ENCODE measurements at regions not wholly inside any gene's neighbourhood (a gene's known extent, or its start where the extent isn't known, plus 50 kb on each side); places are given as distances from the start of the nearest gene placed in this dataset.

- no peaks in the 10 kb centered on the region for H3K36me3 ChIP-seq
- no peaks in the 10 kb centered on the region for H3K9me3 ChIP-seq
- TF ChIP-seq CTCF (IDR thresholded peaks at IDR 0.05) (no peak), POLR2A (IDR thresholded peaks at IDR 0.05) (no peak)
- no peaks in the 10 kb centered on the region for H3K27me3 ChIP-seq
- no peak for DNase-seq
- no peak overlapping the region for H3K4me3 ChIP-seq
- peaks cover 0 to 13% (median 3%) of the 10 kb centered on the region in 3 donors for H3K4me1 ChIP-seq
- H3K27ac ChIP-seq, result no peak overlapping the region
- WGBS, 2 donors, result 83 to 85% methylated on average over 6 of the region's 6 CpGs
- intact Hi-C loops (cut with DNase I), result loop anchor here (10.0 kb wide), 1 partner anchor 217 kb away; no protein-coding TSS in a partner anchor
These were observed 260.9 kb downstream of the LTN1 start for GRCh38 chr21:28731700-28732321.

DNA sequence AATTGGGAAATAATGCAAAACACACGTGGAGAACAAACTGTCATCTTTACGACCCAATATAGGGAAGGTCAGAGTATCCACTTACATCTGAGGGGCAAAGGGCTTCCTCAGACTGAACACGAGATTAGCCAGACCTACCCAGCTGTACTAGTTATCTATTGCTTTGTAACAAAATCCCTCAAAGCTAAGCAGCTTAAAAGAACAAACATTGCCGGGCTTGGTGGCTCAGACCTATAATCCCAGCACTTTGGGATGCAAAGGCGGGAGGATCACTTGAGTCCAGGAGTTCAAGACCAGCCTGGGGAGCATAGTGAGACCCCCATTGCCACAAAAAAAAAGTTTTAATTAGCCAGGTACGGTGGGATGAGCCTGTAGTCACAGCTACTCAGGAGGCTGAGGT is 262.8 kb downstream of the LTN1 start:
- no peaks in the 10 kb centered on the region for H3K9me3 ChIP-seq
- 73 to 80% methylated on average over 5 to 6 of the region's 6 CpGs for WGBS, 2 donors
- intact Hi-C loops (cut with DNase I), result loop anchor here (10.0 kb wide), 1 partner anchor 215 kb away; no protein-coding TSS in a partner anchor
- no peaks in the 10 kb centered on the region for H3K36me3 ChIP-seq
- peaks cover 0 to 18% (median 3%) of the 10 kb centered on the region in 3 donors for H3K4me1 ChIP-seq
- no peaks in the 10 kb centered on the region for H3K27me3 ChIP-seq
- TF ChIP-seq CTCF (IDR thresholded peaks at IDR 0.05) (no peak), POLR2A (IDR thresholded peaks at IDR 0.05) (no peak)
- no peak for DNase-seq
- no peak overlapping the region for H3K27ac ChIP-seq
- H3K4me3 ChIP-seq, result no peak overlapping the region

GRCh38 chr21:28727809-28728208 is 264.9 kb downstream of the LTN1 start:
- Histone ChIP-seq H3K9me3 (no peaks in the 10 kb centered on the region), H3K27me3 (no peaks in the 10 kb centered on the region), H3K36me3 (no peaks in the 10 kb centered on the region), H3K4me3 (no peak overlapping the region), H3K4me1 (peaks cover 0 to 24% (median 0%) of the 10 kb centered on the region in 3 donors), H3K27ac (no peak overlapping the region)
- WGBS, 2 donors, result 67 to 84% methylated on average over 1 of the region's 1 CpG
- intact Hi-C loops (cut with DNase I), result no loop called here
- DNase-seq, result no peak
- no peak for TF ChIP-seq CTCF (IDR thresholded peaks at IDR 0.05)

GRCh38 chr21:28725396-28725795 is 267.3 kb downstream of the LTN1 start:
- Histone ChIP-seq H3K27ac (no peak overlapping the region), H3K4me1 (peaks cover 0 to 25% (median 0%) of the 10 kb centered on the region in 3 donors), H3K27me3 (no peaks in the 10 kb centered on the region), H3K36me3 (no peaks in the 10 kb centered on the region), H3K9me3 (no peaks in the 10 kb centered on the region), H3K4me3 (no peak overlapping the region)
- intact Hi-C loops (cut with DNase I), result no loop called here
- TF ChIP-seq POLR2A (IDR thresholded peaks at IDR 0.05), result no peak
- no peak for TF ChIP-seq CTCF (IDR thresholded peaks at IDR 0.05)
- WGBS, 2 donors, result 54 to 67% methylated on average over 1 of the region's 1 CpG
- no peak for DNase-seq

GRCh38 chr21:28723646-28724045 is 269.0 kb downstream of the LTN1 start:
- no peak for DNase-seq
- 41 to 55% methylated on average over 5 of the region's 5 CpGs for WGBS, 2 donors
- Histone ChIP-seq H3K27ac (peak overlapping the region in 3 of 4 donors; percentile 7 to 27 (median 26)), H3K36me3 (no peaks in the 10 kb centered on the region), H3K4me1 (peaks cover 0 to 25% (median 0%) of the 10 kb centered on the region in 3 donors), H3K9me3 (no peaks in the 10 kb centered on the region), H3K4me3 (no peak overlapping the region), H3K27me3 (no peaks in the 10 kb centered on the region)
- intact Hi-C loops (cut with DNase I), result no loop called here
- TF ChIP-seq CTCF (IDR thresholded peaks at IDR 0.05) (no peak), POLR2A (IDR thresholded peaks at IDR 0.05) (no peak)
